PC-9 (cell line): ENCODE measurements at regions not wholly inside any gene's neighbourhood (a gene's known extent, or its start where the extent isn't known, plus 50 kb on each side); places are given as distances from the start of the nearest gene placed in this dataset.

Experiments used
- EZH2 ChIP-seq: fragments of 200-600 bp; sonication (generic); IDR thresholded peaks from 2 replicates; pipeline ENCODE4 v1.8.0; 2017; ENCODE audit warnings: antibody characterized with exemption, low read depth
- TF ChIP-seq, protein P1 (sequence below): fragments of 200-600 bp; sonication (generic); conservative IDR thresholded peaks from 2 replicates; pipeline ENCODE4 v1.6.1; 2017; ENCODE audit warnings: mixed run types, antibody characterized with exemption, mild to moderate bottlenecking, moderate library complexity

DNA sequence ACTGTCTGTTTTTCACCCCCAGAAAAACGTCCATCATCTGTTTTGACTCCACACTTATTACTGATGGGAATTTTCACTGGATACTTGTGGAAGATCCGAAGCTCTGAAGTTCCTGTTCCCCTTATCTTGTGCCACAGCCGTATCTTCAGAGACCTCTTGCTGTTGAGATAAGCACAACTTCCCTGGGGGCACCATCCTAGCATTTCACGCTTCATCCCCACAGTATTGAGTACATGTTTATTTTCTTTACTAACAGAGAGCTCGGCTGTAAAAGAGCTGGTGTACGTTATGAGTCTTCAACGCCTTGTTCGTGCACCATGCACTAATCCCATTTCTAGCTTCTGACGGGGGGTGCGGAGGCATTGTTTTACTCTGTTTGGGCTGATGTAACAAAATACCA lies 813.6 kb upstream of the EEF2KMT start:
- TF ChIP-seq, protein P1, sequence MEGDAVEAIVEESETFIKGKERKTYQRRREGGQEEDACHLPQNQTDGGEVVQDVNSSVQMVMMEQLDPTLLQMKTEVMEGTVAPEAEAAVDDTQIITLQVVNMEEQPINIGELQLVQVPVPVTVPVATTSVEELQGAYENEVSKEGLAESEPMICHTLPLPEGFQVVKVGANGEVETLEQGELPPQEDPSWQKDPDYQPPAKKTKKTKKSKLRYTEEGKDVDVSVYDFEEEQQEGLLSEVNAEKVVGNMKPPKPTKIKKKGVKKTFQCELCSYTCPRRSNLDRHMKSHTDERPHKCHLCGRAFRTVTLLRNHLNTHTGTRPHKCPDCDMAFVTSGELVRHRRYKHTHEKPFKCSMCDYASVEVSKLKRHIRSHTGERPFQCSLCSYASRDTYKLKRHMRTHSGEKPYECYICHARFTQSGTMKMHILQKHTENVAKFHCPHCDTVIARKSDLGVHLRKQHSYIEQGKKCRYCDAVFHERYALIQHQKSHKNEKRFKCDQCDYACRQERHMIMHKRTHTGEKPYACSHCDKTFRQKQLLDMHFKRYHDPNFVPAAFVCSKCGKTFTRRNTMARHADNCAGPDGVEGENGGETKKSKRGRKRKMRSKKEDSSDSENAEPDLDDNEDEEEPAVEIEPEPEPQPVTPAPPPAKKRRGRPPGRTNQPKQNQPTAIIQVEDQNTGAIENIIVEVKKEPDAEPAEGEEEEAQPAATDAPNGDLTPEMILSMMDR, result no peak
- TF ChIP-seq EZH2, result no peak
